Mucosa of gallbladder (tissue), 1 donor: ENCODE measurements at regions not wholly inside any gene's neighbourhood (a gene's known extent, or its start where the extent isn't known, plus 50 kb on each side); places are given as distances from the start of the nearest gene placed in this dataset.
"Not testable (repeated sequence)": the region's sequence is repeated elsewhere in the genome, so short reads cannot be mapped to it uniquely, and the experiment has no call there.

Source experiments
- DNase-seq: peaks from one replicate; pipeline ENCODE4 v3.0.0-alpha.2; 2020; ENCODE audit warnings: low spot score
- donor health status: DM: no; HTN: no; CAD: no.

DNA sequence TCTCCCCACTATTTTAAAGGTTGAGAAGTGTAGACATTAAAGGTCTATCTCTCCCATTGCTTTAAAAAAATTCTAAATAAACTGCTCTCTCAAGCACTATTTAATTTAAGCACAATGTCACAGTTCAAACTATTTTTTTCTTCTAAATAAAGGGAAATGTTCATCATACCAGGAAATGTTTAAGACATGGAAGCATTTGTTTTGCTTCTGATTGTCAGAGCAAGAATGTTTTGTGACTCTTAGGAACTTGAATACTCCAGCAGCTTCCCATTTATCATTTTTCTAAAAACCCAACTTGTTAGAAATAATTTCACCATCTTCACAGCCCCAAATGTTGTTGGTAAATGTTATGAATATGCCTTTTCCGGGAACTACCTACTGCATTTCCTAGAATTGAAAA is 121.8 kb upstream of the NTF3 start:
- no peak for DNase-seq

DNA sequence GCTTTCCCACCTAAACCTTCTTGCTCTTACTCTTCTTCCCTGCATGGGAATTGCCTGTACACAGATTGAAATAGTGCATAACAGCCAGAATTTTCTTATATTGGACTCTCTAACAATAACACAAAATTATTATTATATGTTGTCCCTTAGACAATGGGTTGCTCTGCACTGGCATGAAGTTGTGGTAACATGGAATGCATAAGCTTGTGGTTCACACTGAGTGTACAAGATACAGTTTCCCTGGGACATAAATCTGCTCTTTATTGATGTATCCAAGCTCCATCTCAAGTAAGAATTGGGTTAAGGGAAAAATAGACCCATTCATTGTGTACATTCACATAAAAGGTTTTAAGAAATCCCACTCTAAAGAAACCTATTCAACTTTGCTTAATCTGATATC is 114.4 kb upstream of the NTF3 start:
- DNase-seq, result no peak

- DNase-seq, result peak; percentile 44
Observed at GRCh38 chr12:5318874-5319273, 113.0 kb upstream of the NTF3 start.

DNA sequence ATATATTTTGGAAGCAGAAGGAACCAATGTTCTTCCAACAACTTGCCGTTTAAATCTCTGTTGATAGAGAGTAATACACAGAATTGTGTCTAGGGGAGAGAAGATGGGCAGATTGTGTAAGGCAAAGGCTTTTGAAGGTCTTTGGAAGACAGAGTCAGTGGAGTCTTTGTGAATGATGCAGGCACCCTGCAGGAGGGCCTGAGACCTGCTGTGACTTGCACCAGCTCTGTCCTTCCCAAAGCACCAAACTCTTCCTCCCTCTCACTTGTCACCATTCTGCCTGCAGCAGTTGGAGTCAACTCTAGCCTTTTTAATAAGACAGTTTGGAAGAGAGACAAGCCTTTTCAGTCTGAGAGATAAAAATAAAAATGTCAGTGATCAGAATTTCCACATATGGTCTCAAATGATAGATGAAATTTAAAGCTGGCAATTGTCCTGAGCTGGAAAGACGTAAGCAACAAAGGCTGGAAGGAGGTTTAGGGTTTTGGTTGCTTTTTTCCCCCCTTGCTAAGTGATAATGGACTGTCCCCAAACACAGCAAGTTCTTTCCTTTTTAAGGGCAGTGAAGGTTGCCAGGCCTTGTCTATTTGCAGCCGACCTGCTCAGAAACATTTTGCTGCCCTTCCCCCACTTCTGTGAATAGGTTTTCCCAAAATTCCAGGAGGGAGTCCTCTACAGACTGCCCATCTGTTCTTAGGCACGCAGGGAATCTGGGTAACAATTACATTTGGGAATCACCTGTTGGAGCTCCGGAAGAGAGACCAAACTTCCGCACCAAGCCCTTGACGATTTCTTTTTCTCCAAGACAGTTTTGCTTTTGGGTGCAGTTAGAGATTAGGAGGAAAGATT is 103.0 kb upstream of the NTF3 start:
- DNase-seq, result no peak

DNA sequence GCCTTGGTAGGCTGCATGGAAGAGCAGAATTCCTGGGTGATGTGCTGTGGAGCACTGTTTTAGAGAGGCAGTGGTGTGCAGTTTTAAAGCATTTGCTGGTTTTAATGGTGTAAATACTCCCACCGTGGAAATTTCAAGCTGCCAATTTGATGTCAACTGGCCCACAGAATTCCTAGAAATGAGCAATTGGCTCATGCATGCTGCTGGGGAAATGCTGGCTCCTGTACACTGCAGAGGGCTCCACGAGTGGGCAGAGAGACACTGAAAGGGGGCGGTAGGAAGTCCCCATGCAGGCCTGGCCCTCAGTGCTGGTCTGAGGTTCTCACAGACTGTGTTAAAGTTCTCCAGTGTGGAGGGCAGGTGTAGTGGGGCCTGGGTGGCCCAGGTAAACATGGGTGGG is 99.4 kb upstream of the NTF3 start:
- DNase-seq, result no peak

DNA sequence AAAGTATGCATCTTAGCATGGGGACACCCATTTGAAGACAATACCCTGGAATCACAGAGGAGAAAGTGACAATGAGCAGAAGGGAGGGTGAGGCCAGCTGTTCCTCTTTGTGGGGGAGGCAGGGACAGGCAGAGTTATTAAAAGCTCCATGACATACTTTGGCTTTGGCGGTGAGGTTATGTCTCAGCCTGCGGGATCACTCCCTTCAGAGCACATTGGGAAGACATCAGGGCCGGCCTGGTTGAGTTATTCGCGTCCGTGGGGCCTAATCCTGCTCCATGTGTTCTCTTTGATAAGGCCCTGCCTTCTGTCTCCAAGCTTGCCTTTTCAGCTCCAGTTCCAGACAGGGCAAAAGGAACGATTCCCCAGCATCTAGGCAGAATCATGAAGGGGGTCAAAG is 98.8 kb upstream of the NTF3 start:
- no peak for DNase-seq

DNA sequence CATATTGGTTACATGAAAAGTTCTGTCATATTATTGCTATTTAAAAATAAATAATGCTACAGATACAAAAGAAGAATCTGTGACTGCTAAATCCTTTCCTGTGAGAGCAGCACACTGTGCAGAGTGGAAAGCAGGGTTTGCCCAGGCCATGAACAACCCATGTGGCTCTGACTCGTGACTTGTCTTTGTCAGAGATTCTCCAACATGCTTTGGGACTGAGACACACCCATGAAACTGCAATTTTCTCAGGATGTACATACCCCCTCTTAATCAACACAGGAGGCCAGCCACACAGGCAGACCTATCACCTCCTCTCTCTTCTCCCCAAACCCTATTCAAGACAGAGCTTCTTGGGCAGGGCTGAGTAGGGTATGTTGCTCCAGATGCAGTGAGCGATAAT is 96.8 kb upstream of the NTF3 start:
- no peak for DNase-seq

DNA sequence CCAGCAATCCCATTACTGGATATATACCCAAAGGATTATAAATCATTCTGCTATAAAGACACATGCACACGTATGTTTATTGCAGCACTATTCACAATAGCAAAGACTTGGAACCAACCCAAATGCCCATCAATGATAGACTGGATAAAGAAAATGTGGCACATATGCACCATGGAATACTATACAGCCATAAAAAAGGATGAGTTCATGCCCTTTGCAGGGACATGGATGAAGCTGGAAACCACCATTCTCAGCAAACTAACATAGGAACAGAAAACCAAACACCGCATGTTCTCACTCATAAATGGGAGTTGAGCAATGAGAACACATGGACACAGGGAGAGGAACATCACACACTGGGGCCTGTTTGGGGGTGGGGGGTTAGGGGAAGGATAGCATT is 90.8 kb upstream of the NTF3 start:
- DNase-seq, result not testable (repeated sequence)

GRCh38 chr12:5343711-5344110 is 88.2 kb upstream of the NTF3 start:
- no peak for DNase-seq

GRCh38 chr12:5344131-5344530 is 87.8 kb upstream of the NTF3 start:
- no peak for DNase-seq

- DNase-seq, result no peak
Observed at GRCh38 chr12:5345534-5345933, 86.4 kb upstream of the NTF3 start.

GRCh38 chr12:5348057-5348456 is 83.9 kb upstream of the NTF3 start:
- no peak for DNase-seq

- no peak for DNase-seq
Observed at GRCh38 chr12:5348491-5348890, 83.4 kb upstream of the NTF3 start.

DNA sequence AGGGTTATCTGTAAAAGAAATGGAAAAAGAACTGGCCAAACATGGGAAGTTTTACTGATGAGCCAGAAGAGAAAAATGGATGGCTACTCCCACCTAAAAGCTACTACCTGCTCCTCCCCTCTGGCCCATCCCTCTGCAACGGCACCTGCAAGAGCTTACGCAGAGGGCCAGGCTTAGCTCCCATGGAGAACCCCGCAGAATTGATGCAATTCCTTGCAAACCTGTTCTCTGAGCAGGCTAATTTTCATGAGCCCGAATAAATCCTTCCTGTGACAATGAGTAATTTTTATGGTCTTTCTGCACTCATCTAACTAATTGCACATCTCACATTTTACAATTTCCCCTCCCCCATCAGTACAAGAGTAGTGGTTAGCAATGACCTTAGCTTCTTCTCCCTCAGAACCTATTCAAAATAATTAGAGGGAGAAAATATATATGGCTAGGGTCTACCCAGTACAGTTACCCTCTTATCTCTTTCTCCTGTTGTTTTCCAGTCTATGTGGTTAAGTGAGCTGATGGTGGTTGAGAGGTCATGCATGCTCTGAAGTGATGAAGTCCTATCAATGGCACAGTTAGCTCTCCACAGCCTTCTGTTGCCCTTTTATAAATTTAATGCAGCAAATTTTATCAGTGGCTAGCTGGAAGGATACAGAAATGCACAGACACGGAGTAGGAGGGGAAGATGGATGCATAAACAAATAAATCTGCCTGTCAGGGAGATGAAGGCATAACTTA is 67.7 kb upstream of the NTF3 start:
- no peak for DNase-seq

- DNase-seq, result no peak
Observed at GRCh38 chr12:5369298-5369697, 62.6 kb upstream of the NTF3 start.

GRCh38 chr12:5371631-5372030 is 60.3 kb upstream of the NTF3 start:
- no peak for DNase-seq

GRCh38 chr12:5374713-5375112 is 57.2 kb upstream of the NTF3 start:
- no peak for DNase-seq

- no peak for DNase-seq
Observed at GRCh38 chr12:5375547-5376295, 56.2 kb upstream of the NTF3 start.

- no peak for DNase-seq
Observed at GRCh38 chr12:5376591-5377207, 55.2 kb upstream of the NTF3 start.

- DNase-seq, result no peak
Observed at GRCh38 chr12:5377997-5378592, 53.8 kb upstream of the NTF3 start.

DNA sequence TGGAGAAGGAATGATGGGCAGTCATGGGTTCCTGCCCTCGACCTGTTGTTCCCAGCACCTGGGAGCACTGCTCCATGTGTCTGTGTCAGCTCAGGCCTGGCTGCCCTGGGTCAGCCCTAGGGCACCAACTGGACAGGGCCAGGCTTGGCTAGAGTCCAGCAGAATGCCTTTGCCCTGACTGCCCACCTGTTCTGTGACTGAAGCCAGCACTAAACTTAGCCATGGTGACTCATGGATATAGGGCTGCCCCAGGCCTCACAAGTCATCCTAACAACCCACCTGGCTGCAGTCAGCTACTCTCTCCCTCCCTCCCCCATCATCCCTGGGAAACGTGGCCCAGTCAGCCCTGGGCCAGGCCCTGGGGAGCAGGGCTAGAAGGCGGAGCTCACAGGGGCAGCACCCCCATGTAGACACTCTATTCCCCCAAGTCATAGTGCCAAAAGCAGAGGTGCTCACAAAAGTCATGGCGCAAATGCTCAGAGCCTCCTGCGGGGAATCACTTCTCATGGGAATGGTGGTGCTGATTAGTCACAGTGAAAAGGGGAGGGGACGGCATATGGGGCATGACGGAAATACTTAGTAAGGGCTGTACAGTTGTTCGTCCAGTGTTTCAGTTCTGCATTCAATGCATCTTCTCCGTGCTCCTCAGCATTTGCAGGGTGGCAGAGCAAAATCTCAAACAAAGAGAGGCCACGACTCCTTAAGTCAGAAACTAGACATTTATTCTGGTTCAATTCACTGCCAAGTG is 52.0 kb upstream of the NTF3 start:
- no peak for DNase-seq
